HG02642 (cell line): ENCODE measurements at regions not wholly inside any gene's neighbourhood (a gene's known extent, or its start where the extent isn't known, plus 50 kb on each side); places are given as distances from the start of the nearest gene placed in this dataset.

ENCODE experiments used
- ATAC-seq: cut with Tn5 transposase; IDR thresholded peaks from one replicate; pipeline ENCODE4 v1.9.1; 2021; ENCODE audit warnings: mild to moderate bottlenecking; ENCODE audit not compliant: unreplicated experiment, poor library complexity

GRCh38 chr5:165871291-165871690 is 2365.9 kb downstream of the MAT2B start:
- ATAC-seq: no peak

- ATAC-seq: no peak
Observed at GRCh38 chr5:165874851-165875250, 2369.4 kb downstream of the MAT2B start.

- no peak for ATAC-seq
Observed at GRCh38 chr5:165876538-165876937, 2371.1 kb downstream of the MAT2B start.

DNA sequence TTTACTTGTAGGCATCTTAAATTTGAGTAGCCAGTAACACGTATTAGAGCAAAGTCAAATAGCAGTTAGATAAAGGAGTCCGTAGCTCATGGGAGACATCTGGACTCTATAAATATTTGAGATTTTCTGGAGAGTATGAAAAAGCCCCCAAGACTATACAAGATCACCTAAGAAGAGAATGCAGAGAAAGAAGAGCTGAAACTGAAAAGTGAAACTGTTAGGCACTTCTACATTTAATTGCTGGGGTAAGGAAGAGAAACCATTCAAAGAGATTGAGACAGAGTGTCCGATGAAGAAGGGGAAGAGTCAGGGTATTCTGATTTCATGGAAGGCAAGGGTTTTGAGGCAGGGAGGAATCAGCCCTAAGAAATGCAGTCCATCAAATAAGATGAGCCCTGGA is 2372.1 kb downstream of the MAT2B start:
- ATAC-seq: no peak

DNA sequence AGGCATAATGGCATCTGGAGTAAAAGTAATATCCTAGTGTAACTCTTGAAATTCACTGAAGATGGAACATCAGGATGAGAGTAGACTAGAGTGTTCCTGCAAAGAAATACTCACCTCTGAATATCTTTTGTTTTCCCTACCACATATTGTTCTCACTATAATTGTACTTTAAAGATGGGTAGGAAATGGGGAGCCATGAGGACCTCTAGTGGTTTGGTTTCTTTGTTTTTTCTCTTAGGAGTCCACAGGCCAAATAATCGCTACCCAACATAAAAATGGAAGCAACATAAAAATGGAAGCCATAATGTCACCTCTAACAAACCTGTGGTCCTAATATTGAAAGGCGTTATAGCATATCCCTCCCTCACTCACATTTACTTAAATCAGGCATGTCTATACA is 2375.8 kb downstream of the MAT2B start:
- no peak for ATAC-seq

DNA sequence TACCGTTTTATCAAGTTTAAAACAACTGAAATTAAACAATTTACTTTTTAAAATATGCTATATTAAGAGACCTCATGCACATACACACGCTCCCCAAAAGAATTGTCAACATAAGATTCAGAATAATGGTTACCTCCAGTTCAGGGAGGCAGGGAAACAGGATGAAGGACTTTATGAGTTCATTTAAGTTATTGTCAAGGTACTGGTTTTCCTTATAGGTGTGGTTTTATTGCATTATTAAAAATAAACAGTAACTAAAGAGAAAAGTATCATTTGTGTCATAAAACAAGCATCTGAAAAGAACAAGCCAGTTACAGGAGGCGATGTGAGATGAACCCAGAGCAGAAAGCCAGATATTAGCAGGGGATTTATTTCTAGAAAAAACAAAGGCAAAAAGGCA is 2376.7 kb downstream of the MAT2B start:
- no peak for ATAC-seq

- ATAC-seq: no peak
Observed at GRCh38 chr5:165885623-165886350, 2380.4 kb downstream of the MAT2B start.

- no peak for ATAC-seq
Observed at GRCh38 chr5:165887147-165887546, 2381.7 kb downstream of the MAT2B start.

DNA sequence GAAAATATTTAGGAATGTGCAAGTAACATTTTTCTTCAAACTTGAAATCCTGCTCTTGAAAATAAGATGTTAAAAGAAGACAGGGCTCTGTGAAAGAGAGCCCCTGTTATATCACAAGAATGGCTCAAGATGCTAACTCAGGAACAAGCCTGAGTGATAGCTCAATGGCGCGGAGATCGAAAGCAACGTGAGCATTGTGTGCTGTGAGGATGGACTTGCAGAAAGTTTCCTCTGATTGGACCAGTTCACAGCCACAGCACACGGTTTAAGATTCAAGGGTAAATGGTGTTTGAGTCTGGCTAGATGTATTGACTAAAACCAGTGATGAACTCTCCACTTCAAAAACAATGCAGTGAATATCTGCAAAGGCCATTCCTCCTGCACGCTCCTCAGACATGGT is 2387.0 kb downstream of the MAT2B start:
- ATAC-seq: no peak

DNA sequence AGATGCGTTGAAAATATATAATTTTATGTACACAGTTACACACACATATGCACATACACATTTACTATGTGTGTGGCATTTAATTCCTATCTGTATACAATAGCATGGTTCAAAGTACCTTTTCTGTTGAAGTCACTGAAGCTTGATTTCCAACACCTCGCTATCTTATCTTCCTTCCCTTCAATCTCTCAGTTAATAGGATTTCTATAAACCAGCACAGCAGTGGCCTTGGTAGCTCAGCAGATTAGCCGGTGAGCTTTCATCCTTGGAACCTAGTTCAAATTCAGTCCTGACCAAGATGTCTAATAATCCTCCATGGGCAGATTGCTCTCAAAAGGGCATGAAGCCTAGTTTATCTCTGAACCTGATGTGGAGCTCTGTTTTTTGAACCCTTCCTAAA is 2389.5 kb downstream of the MAT2B start:
- ATAC-seq: no peak

- ATAC-seq: no peak
Observed at GRCh38 chr5:165903835-165904234, 2387.6 kb upstream of the WWC1 start.

- ATAC-seq: no peak
Observed at GRCh38 chr5:165906871-165907270, 2384.6 kb upstream of the WWC1 start.

DNA sequence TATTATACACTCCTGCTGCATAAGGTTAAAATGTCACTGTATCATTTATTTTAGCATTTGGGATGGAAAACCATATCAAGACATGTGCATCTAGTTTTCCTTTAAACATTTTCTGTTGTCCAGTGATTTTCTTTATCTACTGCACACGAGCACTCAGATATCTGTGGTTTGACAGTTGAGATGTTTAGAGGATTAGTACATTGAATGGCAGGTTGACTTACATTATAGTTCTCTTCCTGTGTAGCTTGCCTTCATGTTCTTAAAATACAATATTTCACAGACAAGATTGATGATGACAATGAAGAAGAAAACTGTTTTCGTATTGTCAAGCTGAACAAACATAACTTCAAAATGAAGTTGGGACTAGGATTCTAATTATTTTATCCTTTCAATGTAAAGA is 2378.4 kb upstream of the WWC1 start:
- no peak for ATAC-seq

GRCh38 chr5:165914456-165914855 is 2377.0 kb upstream of the WWC1 start:
- ATAC-seq: no peak

GRCh38 chr5:165919196-165919595 is 2372.2 kb upstream of the WWC1 start:
- ATAC-seq: no peak

DNA sequence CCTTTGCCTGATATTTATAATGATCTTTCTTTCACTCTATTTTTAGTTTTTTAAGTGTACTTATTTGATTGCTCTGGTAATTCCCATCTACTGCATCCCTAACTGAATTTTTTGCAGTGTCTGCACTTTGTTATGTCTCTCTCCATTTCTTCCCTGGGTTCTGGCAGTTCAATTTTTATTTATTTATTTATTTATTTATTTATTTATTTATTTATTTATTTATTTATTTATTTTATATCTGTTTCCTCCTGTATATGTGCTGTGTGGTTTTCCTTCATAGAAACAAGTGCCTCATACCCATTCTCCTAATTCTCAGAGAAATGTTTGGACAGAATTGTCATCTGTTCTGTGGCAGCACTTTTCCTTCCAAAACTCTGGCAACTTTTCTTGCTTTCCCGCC is 2370.8 kb upstream of the WWC1 start:
- ATAC-seq: no peak

DNA sequence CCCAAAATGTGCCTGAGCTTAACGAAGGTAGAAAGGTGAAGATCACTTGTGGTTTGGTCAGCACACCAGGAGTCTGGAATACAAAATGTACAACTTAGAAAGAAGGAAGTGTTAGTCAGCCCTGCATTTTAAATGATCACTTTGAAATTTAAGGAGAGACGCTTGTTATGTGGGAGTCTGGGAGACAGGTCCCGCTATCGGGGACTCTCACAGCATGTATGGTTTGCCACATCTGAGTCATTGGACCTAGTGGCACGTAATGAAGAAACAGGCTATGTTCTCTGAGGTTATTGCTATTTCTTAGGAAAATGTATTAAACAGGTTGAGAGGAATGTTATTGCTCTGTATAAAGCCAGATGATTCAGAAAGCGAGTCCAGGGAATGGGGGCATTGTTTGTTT is 2362.5 kb upstream of the WWC1 start:
- ATAC-seq: no peak

DNA sequence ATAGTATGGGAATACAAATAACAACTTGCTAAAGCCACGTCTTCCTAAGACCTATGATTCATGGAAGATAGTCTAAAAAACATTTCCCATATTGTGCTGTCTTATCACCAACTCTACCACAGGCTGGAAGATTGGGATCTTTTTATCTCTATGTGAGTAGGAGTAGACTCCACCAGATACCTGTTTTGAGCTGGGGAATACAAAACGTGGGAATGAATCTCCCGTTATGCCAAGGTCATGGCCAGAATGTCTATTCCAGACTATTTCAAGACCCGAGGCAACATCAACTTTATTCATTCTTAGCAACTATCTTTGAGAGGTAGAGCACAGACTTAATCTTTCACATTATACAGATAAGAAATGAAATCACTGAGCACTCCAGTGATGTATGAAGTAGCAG is 2350.9 kb upstream of the WWC1 start:
- ATAC-seq: no peak

- no peak for ATAC-seq
Observed at GRCh38 chr5:165956854-165957253, 2334.6 kb upstream of the WWC1 start.

DNA sequence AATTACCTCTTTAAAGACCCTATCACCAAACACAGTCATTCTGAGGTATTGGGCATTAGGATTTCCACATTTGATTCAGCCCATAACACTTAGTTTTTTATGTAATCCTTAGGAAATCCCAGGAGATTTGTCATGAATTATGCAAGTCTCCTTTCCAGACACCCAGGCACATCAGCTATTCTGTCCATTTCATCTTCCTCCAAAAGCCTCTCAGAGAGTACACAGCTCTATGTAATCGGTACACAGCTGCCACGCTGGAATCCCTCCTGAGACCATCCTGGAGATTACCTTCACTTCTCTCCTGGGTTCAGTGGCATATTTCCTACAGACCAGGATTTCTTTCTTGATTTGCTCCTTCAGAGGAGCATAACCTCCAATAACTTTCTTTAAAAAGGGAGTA is 2309.8 kb upstream of the WWC1 start:
- ATAC-seq: no peak

DNA sequence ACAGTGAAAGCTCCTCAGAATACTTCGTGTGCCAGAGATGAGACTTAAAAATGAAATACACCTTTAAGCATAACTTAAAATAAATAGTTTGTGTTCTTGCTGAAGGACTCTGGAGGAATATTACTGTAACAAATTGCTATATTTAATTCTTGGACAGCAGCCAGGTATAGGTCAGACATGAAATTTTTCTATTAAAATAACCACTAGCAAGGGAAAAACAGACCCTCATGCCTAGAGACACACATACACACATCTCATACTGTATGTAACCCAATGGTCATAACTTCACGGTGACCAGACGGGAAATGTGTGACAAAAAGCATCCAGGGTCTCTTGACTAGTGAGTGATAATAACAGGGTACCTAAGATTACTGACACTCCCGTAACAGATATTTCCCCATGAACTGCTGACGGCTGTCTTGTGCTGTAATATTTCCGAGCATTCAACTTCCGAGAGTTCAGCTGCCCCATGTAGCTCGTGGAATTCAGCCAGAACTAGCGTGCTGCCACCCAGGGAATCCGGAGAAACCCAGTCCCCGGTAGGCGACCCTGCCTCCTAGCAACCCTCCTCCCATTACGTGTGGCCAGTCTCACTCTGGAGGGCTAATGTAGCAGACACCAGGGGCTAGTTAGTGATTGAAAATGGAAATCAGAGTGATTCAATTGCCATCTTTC is 2295.1 kb upstream of the WWC1 start:
- no peak for ATAC-seq

- no peak for ATAC-seq
Observed at GRCh38 chr5:165999693-166000320, 2291.6 kb upstream of the WWC1 start.
